HL-60 (cell line): ENCODE measurements at regions not wholly inside any gene's neighbourhood (a gene's known extent, or its start where the extent isn't known, plus 50 kb on each side); places are given as distances from the start of the nearest gene placed in this dataset.

Experiments
- DNase-seq, 2 experiments: peaks; one replicate each; pipeline ENCODE4 v3.0.0-alpha.2; 2010 to 2020; ENCODE audit warnings: low read depth in 1 of 2, low spot score in 1 of 2
- H3K27ac ChIP-seq: fragments of 250-450 bp; sonication (Bioruptor Pico); replicated peaks from 2 replicates; pipeline ENCODE4 v1.5.1; 2020; ENCODE audit warnings: mild to moderate bottlenecking, moderate library complexity
- H3K27me3 ChIP-seq: fragments of 250-450 bp; sonication (Bioruptor Pico); 2 replicates; pipeline ENCODE4 v1.5.1; 2021; ENCODE audit warnings: mild to moderate bottlenecking, moderate library complexity; ENCODE audit not compliant: insufficient read depth, poor library complexity, severe bottlenecking
- H3K4me3 ChIP-seq: replicated peaks from 2 replicates; pipeline ENCODE4 v1.5.1; 2011; ENCODE audit warnings: mild to moderate bottlenecking, control low read depth, low read length; ENCODE audit not compliant: insufficient read depth
- CTCF ChIP-seq: IDR thresholded peaks from one replicate; pipeline ENCODE4 v1.5.1; 2011; ENCODE audit warnings: low read length, control low read depth, inconsistent platforms; ENCODE audit not compliant: insufficient read depth
- GABPA ChIP-seq: IDR thresholded peaks from 2 replicates; pipeline ENCODE4 v1.6.1; 2012; ENCODE audit warnings: low read depth
- POLR2AphosphoS5 ChIP-seq: IDR thresholded peaks from 2 replicates; pipeline ENCODE4 v1.6.1; 2012; ENCODE audit warnings: low read depth
- REST ChIP-seq: IDR thresholded peaks from 2 replicates; pipeline ENCODE4 v1.6.1; 2012; ENCODE audit warnings: low read depth; ENCODE audit not compliant: insufficient replicate concordance
- SPI1 ChIP-seq: IDR thresholded peaks from 2 replicates; pipeline ENCODE4 v1.6.1; 2012; ENCODE audit warnings: low read depth, mild to moderate bottlenecking, borderline replicate concordance

GRCh38 chr13:107301724-107302374 lies 733.9 kb upstream of the ARGLU1 start:
- Histone ChIP-seq H3K27ac (no peak overlapping the region), H3K4me3 (no peak overlapping the region), H3K27me3 (no peaks in the 10 kb centered on the region)
- TF ChIP-seq REST (no peak), POLR2AphosphoS5 (no peak), SPI1 (no peak), CTCF (no peak), GABPA (no peak)
- no peak for DNase-seq

- Histone ChIP-seq H3K27ac (no peak overlapping the region), H3K27me3 (no peaks in the 10 kb centered on the region), H3K4me3 (no peak overlapping the region)
- DNase-seq = no peak
- TF ChIP-seq CTCF = no peak
- no peak for TF ChIP-seq POLR2AphosphoS5
- no peak for TF ChIP-seq REST
- TF ChIP-seq GABPA = no peak
- no peak for TF ChIP-seq SPI1
These were observed 731.8 kb upstream of the ARGLU1 start for GRCh38 chr13:107299717-107300116.

- DNase-seq = no peak
- Histone ChIP-seq H3K4me3 (no peak overlapping the region), H3K27me3 (no peaks in the 10 kb centered on the region), H3K27ac (no peak overlapping the region)
- TF ChIP-seq GABPA = no peak
- TF ChIP-seq REST = no peak
- TF ChIP-seq POLR2AphosphoS5 = no peak
- no peak for TF ChIP-seq CTCF
- no peak for TF ChIP-seq SPI1
These were observed 728.9 kb upstream of the ARGLU1 start for GRCh38 chr13:107296804-107297203.
